ENCODE measurements at regions not wholly inside any gene's neighbourhood (a gene's known extent, or its start where the extent isn't known, plus 50 kb on each side); places are given as distances from the start of the nearest gene placed in this dataset.

GRCh38 chr3:86814918-86815655 lies 175.9 kb downstream of the VGLL3 start:
- TF ChIP-seq CTCF (IDR thresholded peaks at IDR 0.05), result no peak
- no peak for TF ChIP-seq EP300 (IDR thresholded peaks at IDR 0.05)
- no peak for TF ChIP-seq POLR2A (IDR thresholded peaks at IDR 0.05)
- H3K4me3 ChIP-seq, result no peak overlapping the region
- no peaks in the 10 kb centered on the region for H3K27me3 ChIP-seq
- peaks cover 0 to 5% (median 0%) of the 10 kb centered on the region in 4 donors for H3K4me1 ChIP-seq
- no peak for DNase-seq (ENCODE audit: low spot score in 2 of 2)
- peak overlapping the region in 3 of 4 donors; percentile 31 to 89 (median 61) for H3K27ac ChIP-seq
- H3K9me3 ChIP-seq, result no peaks in the 10 kb centered on the region
- H3K36me3 ChIP-seq, result no peaks in the 10 kb centered on the region
- WGBS, 2 donors, result 33 to 43% methylated on average over 4 of the region's 4 CpGs

GRCh38 chr3:86814321-86814720 lies 176.6 kb downstream of the VGLL3 start:
- no peak for DNase-seq (ENCODE audit: low spot score in 2 of 2)
- TF ChIP-seq CTCF (IDR thresholded peaks at IDR 0.05) (no peak), POLR2A (IDR thresholded peaks at IDR 0.05) (no peak), EP300 (IDR thresholded peaks at IDR 0.05) (no peak)
- WGBS, 2 donors, result 47 to 56% methylated on average over 4 of the region's 4 CpGs
- Histone ChIP-seq H3K4me3 (no peak overlapping the region), H3K27ac (peak overlapping the region in 2 of 4 donors; percentile 61 to 89), H3K27me3 (no peaks in the 10 kb centered on the region), H3K4me1 (peaks cover 0 to 5% (median 0%) of the 10 kb centered on the region in 4 donors), H3K36me3 (no peaks in the 10 kb centered on the region), H3K9me3 (no peaks in the 10 kb centered on the region)

- Histone ChIP-seq H3K9me3 (peaks cover 0 to 13% (median 0%) of the 10 kb centered on the region in 4 donors), H3K27ac (no peak overlapping the region)
These were observed 189.0 kb downstream of the VGLL3 start for GRCh38 chr3:86801921-86802320.

GRCh38 chr3:86801066-86801465 lies 189.9 kb downstream of the VGLL3 start:
- 83% methylated on average over 1 of the region's 1 CpG for WGBS, 2 donors
- H3K4me3 ChIP-seq, result no peak overlapping the region
- no peak for DNase-seq (ENCODE audit: low spot score in 2 of 2)
- TF ChIP-seq EP300 (IDR thresholded peaks at IDR 0.05), result no peak
- no peak for TF ChIP-seq CTCF (IDR thresholded peaks at IDR 0.05)
- no peak for TF ChIP-seq POLR2A (IDR thresholded peaks at IDR 0.05)
- peaks cover 0 to 5% (median 0%) of the 10 kb centered on the region in 4 donors for H3K9me3 ChIP-seq
- H3K4me1 ChIP-seq, result no peaks in the 10 kb centered on the region
- H3K36me3 ChIP-seq, result no peaks in the 10 kb centered on the region
- H3K27me3 ChIP-seq, result no peaks in the 10 kb centered on the region
- H3K27ac ChIP-seq, result no peak overlapping the region

More at GRCh38 chr3:86801921-86802320, 189.0 kb downstream of the VGLL3 start:
- Histone ChIP-seq H3K27me3 (no peaks in the 10 kb centered on the region), H3K36me3 (no peaks in the 10 kb centered on the region), H3K4me1 (no peaks in the 10 kb centered on the region), H3K4me3 (no peak overlapping the region)
- no peak for DNase-seq (ENCODE audit: low spot score in 2 of 2)
- TF ChIP-seq POLR2A (IDR thresholded peaks at IDR 0.05) (no peak), EP300 (IDR thresholded peaks at IDR 0.05) (no peak), CTCF (IDR thresholded peaks at IDR 0.05) (no peak)
- WGBS, 2 donors, result 83 to 93% methylated on average over 3 of the region's 3 CpGs

GRCh38 chr3:86800116-86800515 lies 190.8 kb downstream of the VGLL3 start:
- H3K4me3 ChIP-seq, result no peak overlapping the region
- no peak for DNase-seq (ENCODE audit: low spot score in 2 of 2)
- 54 to 77% methylated on average over 3 of the region's 3 CpGs for WGBS, 2 donors
- no peaks in the 10 kb centered on the region for H3K27me3 ChIP-seq
- peaks cover 0 to 2% (median 0%) of the 10 kb centered on the region in 4 donors for H3K4me1 ChIP-seq
- no peaks in the 10 kb centered on the region for H3K36me3 ChIP-seq
- H3K27ac ChIP-seq, result no peak overlapping the region
- TF ChIP-seq EP300 (IDR thresholded peaks at IDR 0.05), result no peak
- H3K9me3 ChIP-seq, result no peaks in the 10 kb centered on the region
